ENCODE measurements at regions not wholly inside any gene's neighbourhood (a gene's known extent, or its start where the extent isn't known, plus 50 kb on each side); places are given as distances from the start of the nearest gene placed in this dataset.
A peak's percentile ranks its signal among the peaks of the same experiment; 100 is the strongest.
"Not testable (repeated sequence)": the region's sequence is repeated elsewhere in the genome, so short reads cannot be mapped to it uniquely, and the experiment has no call there.

- no peak for DNase-seq (ENCODE audit: low spot score)
- no peak for FAIRE-seq
Measured at GRCh38 chr17:31750578-31750977, 108.5 kb downstream of the COPRS start.

DNA sequence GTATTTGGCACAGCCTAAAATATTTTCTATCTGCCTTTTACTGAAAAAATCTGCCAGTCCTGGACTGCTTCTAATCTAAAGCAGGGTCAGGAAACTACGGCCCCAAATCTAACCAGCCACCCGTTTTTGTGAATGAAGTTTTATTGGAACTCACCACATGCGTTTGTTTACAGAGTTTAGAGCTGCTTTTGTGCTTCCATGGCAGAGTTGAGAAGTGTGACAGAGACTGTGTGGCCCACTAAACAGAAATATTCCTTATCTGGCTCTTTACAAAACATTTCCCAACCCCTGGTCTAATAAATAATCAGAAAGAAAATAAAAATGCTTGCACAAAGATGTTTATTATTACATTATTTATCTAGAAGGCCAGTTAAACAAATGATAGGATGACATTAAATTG, 110.2 kb downstream of the COPRS start:
- no peak for FAIRE-seq

DNA sequence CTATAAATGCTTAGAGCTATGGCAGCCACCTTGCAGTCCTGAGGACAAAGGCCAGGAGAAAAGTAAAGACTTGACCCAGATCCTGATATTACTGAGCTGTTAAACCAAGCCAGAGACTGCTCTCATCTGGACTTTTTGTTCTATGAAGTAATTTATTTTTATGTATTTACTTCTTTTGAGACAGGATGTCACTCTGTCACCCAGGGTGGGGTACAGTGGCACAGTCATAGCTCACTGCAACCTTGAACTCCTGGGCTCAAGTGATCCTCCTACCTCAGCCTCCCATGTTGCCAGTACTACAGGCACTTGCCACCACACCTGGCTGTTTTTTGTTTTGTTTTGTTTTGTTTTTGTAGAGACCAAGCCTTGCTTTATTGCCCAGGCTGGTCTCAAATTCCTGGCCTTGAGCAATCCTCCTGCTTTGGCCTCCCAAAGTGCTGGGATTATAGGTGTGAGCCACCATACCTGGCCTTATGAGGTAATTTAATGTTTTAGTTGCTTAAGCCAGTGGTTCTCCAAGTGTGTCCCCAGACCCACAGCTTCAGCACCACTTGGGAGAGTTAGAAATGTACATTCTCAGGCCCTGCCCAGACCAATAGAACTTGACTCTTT, 112.1 kb downstream of the COPRS start:
- no peak for FAIRE-seq
- DNase-seq (ENCODE audit: low spot score), result no peak

More for the DNA sequence above, 110.2 kb downstream of the COPRS start:
- no peak for DNase-seq (ENCODE audit: low spot score)

GRCh38 chr17:31745964-31746600, 113.0 kb downstream of the COPRS start:
- DNase-seq (ENCODE audit: low spot score) (no peak), FAIRE-seq (no peak)

GRCh38 chr17:31744511-31744951, 114.5 kb downstream of the COPRS start:
- DNase-seq (ENCODE audit: low spot score) (no peak), FAIRE-seq (no peak)

GRCh38 chr17:31743797-31744196, 115.2 kb downstream of the COPRS start:
- DNase-seq (ENCODE audit: low spot score), result no peak
- FAIRE-seq, result no peak

- no peak for FAIRE-seq
- no peak for DNase-seq (ENCODE audit: low spot score)
Measured at GRCh38 chr17:31741371-31741770, 117.7 kb downstream of the COPRS start.

DNA sequence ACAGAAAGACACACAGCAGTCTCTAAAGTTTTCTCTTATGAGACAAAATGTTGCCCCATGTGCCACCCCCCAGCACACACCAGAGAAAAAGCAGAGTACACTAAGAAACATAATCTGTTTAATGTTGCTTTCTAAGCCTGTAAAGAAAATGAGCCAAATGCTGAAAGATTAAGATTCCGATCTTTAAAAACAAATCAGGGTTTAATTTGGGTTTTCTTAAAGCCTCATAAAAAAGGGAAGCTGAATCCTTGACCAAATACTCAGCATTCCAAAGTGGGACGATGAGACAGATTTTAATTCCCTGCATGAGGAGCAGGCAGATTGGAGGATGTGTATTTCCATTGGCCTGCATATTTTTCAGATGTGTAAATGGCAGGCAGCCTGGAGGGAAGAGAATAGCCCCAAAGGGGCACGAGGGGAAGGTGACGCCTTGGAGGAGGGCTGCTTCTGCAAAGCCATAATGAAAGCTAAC, 118.4 kb downstream of the COPRS start:
- no peak for FAIRE-seq
- DNase-seq (ENCODE audit: low spot score), result no peak

DNA sequence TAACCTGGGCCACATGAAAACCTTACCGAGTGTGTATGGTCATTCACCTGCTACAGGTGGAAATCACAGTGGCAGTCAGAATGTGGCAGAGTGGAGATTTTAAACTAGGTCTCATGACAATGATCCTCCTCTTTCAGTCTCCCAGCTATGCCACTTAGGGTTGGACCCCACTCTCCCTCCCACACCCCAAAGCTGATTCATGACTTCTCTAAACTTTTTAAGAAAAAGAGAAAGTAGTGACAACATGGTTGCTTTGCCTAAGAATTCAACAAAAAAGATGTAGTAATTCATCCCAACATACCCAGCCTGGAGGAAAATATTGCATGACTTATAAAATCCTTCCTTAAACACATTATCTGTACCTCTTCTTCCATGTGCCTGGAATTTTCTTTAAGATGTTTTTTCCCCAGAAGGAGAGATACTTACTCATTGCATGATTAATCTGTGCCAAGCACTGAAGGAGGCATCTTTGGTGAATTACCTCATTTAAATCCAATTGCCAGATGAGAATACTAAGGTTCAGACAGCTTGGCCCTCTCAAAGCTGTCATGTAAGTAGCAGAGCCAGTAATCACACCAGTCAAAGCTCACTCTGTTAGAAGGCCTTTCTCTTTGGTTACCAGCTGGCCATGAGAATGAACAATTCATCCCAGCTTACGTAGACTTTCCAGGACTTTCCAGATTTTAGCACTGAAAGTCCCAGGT, 119.9 kb downstream of the COPRS start:
- no peak for FAIRE-seq
- DNase-seq (ENCODE audit: low spot score), result peak; percentile 6

- DNase-seq (ENCODE audit: low spot score), result no peak
- no peak for FAIRE-seq
Measured at GRCh38 chr17:31738488-31738887, 120.6 kb downstream of the COPRS start.

DNA sequence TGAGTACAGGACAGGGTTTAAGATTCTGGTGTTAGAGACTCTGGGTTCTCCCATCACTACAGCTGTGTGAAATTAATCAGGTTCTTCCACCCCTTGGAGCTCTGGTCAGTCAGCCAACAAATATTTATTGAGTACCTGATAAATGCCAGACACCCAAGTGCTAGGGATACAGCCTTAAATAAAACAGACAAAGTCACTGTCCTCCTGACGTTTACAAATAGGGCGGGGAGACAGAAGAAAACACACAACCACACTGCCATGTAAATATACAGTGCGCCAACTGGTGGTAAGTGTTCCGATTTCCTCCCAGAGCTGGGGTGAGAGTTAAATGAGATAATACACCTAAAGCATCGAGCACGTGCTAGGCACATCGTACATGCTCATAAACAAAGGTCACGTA, 121.0 kb downstream of the COPRS start:
- no peak for DNase-seq (ENCODE audit: low spot score)
- FAIRE-seq, result no peak

- FAIRE-seq (no peak), DNase-seq (ENCODE audit: low spot score) (no peak)
Measured at GRCh38 chr17:31736855-31737625, 122.0 kb downstream of the COPRS start.

DNA sequence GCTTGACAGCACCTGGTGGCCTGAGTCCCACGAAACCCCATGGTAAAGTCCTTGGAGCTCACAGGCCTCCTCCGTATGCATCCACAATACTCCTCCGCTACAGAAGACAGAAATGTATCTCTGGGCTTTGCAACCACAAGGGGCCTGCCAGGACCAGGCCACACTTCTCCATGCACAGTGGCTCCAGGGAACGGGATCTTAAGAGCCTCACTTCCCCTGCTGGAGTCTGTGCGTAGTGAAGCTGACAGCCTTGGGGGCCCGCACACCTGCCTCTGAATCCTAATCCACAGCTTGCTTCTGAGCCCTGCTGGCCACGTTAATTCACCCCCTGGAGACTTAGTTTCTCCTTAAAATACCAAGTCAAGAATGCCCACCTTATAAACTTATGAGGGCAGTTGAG, 125.7 kb downstream of the COPRS start:
- DNase-seq (ENCODE audit: low spot score), result no peak
- FAIRE-seq, result no peak

DNA sequence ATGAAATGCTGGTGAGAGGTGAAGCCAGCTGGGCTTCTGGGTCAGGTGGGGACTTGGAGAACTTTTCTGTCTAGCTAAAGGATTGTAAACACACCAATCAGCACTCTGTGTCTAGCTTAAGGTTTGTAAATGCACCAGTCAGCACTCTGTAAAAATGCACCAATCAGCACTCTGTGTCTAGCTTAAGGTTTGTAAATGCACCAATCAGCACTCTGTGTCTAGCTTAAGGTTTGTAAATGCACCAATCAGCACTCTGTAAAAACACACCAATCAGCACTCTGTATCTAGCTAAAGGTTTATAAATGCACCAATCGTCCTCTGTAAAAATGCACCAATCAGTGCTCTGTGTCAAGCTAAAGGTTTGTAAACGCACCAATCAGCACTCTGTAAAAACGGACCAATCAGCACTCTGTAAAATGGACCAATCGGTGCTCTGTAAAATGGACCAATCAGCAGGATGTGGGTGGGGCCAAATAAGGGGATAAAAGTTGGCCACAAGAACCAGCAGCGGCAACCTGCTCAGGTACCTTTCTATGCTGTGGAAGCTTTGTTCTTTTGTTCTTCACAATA, 127.4 kb downstream of the COPRS start:
- not testable (repeated sequence) for DNase-seq (ENCODE audit: low spot score); FAIRE-seq

GRCh38 chr17:31731118-31731517, 127.9 kb downstream of the COPRS start:
- FAIRE-seq (no peak), DNase-seq (ENCODE audit: low spot score) (no peak)

- FAIRE-seq (no peak), DNase-seq (ENCODE audit: low spot score) (no peak)
Measured at GRCh38 chr17:31726980-31727427, 132.0 kb downstream of the COPRS start.

DNA sequence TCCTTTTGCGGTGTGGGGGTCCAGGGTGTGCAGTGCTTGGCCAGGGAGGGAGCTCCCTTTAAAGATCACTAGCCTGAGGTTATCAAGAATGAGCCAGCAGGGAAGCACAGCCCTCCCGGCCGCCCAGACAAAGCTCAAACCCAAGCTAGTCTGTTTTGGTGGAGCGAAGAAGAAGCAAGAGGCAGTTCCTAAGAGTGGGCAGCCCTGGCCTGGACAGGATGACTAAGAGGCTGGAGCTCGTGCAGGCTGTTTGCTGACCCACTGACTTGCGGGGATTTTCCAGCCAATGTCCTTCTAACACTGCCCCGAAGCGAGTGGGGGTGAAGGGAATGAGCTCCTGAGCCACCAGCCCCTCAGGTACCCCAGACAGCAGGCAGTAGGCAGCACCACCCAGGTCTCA, 134.4 kb downstream of the COPRS start:
- no peak for DNase-seq (ENCODE audit: low spot score)
- FAIRE-seq, result no peak

- DNase-seq (ENCODE audit: low spot score) (peak; percentile 25), FAIRE-seq (no peak)
Measured at GRCh38 chr17:31724026-31724425, 135.0 kb downstream of the COPRS start.

- DNase-seq (ENCODE audit: low spot score), result peak; percentile 27
- no peak for FAIRE-seq
Measured at GRCh38 chr17:31722251-31723056, 136.6 kb downstream of the COPRS start.

GRCh38 chr17:31721291-31722025, 137.6 kb downstream of the COPRS start:
- DNase-seq (ENCODE audit: low spot score), result no peak
- FAIRE-seq, result no peak
